Panc1 (cell line): ENCODE measurements at regions not wholly inside any gene's neighbourhood (a gene's known extent, or its start where the extent isn't known, plus 50 kb on each side); places are given as distances from the start of the nearest gene placed in this dataset.

Experiments
- ATAC-seq: fragments of 200-7000 bp; cut with Tn5 transposase; 2 replicates; pipeline ENCODE4 v1.9.1; 2020; ENCODE audit warnings: mild to moderate bottlenecking, moderate library complexity
- BruUV-seq: library from RNA; stranded (reverse); fragments of 400-500 nt; replicated peaks from 2 replicates; lab custom pipeline; 2021; lab: Mats Ljungman, UMichigan
- CTCF ChIA-PET: fragments of 300-600 bp; sonication (Branson Sonifier 250); formaldehyde crosslinking; loops from one replicate; lab custom pipeline; 2022; ENCODE audit warnings: antibody characterized with exemption; lab: Charles Lee
- POLR2A ChIA-PET: fragments of 300-600 bp; sonication (Branson Sonifier 250); formaldehyde crosslinking; loops from one replicate; lab custom pipeline; 2022; ENCODE audit warnings: antibody characterized with exemption; lab: Charles Lee
- DNase-seq: peaks from one replicate; pipeline ENCODE4 v3.0.0-alpha.2; 2010; ENCODE audit warnings: low read depth, low spot score
- H3K27ac ChIP-seq: 2 replicates; pipeline ENCODE4 v1.5.1; 2011; ENCODE audit warnings: mild to moderate bottlenecking, low read length, inconsistent platforms
- H3K27me3 ChIP-seq: fragments of 200-500 bp; sonication (Bioruptor generic); 2 replicates; pipeline ENCODE4 v1.6.0; 2014; ENCODE audit warnings: low read length, inconsistent platforms; ENCODE audit not compliant: control insufficient read depth, insufficient read depth
- H3K36me3 ChIP-seq: fragments of 200-500 bp; sonication (Bioruptor generic); 2 replicates; pipeline ENCODE4 v1.5.1; 2014; ENCODE audit warnings: inconsistent platforms, mild to moderate bottlenecking, low read length, moderate library complexity; ENCODE audit not compliant: control insufficient read depth, insufficient read depth
- H3K4me1 ChIP-seq: 2 replicates; pipeline ENCODE4 v1.5.1; 2011; ENCODE audit warnings: inconsistent platforms, mild to moderate bottlenecking, low read length, moderate library complexity; ENCODE audit not compliant: control insufficient read depth, insufficient read depth
- H3K4me3 ChIP-seq, 2 experiments: 2 replicates each; pipeline ENCODE4 v1.5.1; 2011 to 2012; ENCODE audit warnings: low read depth in 2 of 2, low read length in 2 of 2, mild to moderate bottlenecking in 2 of 2, inconsistent platforms in 1 of 2, moderate library complexity in 1 of 2
- H3K9me3 ChIP-seq: fragments of 200-500 bp; sonication (Bioruptor generic); 2 replicates; pipeline ENCODE4 v1.5.1; 2014; ENCODE audit warnings: low read depth, mild to moderate bottlenecking, inconsistent platforms, low read length, moderate library complexity; ENCODE audit not compliant: control insufficient read depth, insufficient read depth
- CTCF ChIP-seq: fragments of 450-650 bp; IDR thresholded peaks from 2 replicates; pipeline ENCODE4 v1.5.1; 2017; ENCODE audit warnings: mild to moderate bottlenecking
- POLR2AphosphoS5 ChIP-seq: IDR thresholded peaks from 2 replicates; pipeline ENCODE4 v1.6.1; 2012; ENCODE audit warnings: mild to moderate bottlenecking, low read depth, low read length, moderate library complexity
- REST ChIP-seq, 2 experiments: IDR thresholded peaks; 2 replicates each; pipeline ENCODE4 v1.6.1; 2011 to 2012; ENCODE audit warnings: low read depth in 2 of 2, control low read depth in 1 of 2, low read length in 1 of 2, mild to moderate bottlenecking in 1 of 2, moderate library complexity in 1 of 2; ENCODE audit not compliant: insufficient read depth in 1 of 2
- SIN3A ChIP-seq: IDR thresholded peaks from 2 replicates; pipeline ENCODE4 v1.6.1; 2012; ENCODE audit warnings: low read depth, mild to moderate bottlenecking, low read length, moderate library complexity, borderline replicate concordance; ENCODE audit not compliant: insufficient read depth
- TCF7L2 ChIP-seq: IDR thresholded peaks from 2 replicates; pipeline ENCODE4 v1.6.1; 2011; ENCODE audit warnings: mild to moderate bottlenecking, low read depth, low read length, inconsistent platforms
- in situ Hi-C: cut with HindIII; loops from 2 replicates; pipeline ENCODE4 v1.10.0; 2016; ENCODE audit warnings: low sequenced_read_pairs, low pct_unique_long_range_greater_than_20kb
- intact Hi-C: fragments of 100-400 bp; cut with micrococcal nuclease; formaldehyde crosslinking; loops from one replicate; pipeline ENCODE4 v1.10.0; 2022; ENCODE audit not compliant: unreplicated experiment

- in situ Hi-C loops: no loop called here
- intact Hi-C loops: no loop called here
- POLR2A ChIA-PET: no interaction called here
- no peaks in the 10 kb centered on the region for H3K27me3 ChIP-seq
- CTCF ChIA-PET: no interaction called here
- H3K27ac ChIP-seq: no peak overlapping the region
- no peak for ATAC-seq
- no peak overlapping the region for H3K4me3 ChIP-seq
- H3K9me3 ChIP-seq: peaks cover 9% of the 10 kb centered on the region; the same call in 1 of the 2 replicates
- no peaks in the 10 kb centered on the region for H3K36me3 ChIP-seq
- no TSS peak for BruUV-seq
- TF ChIP-seq TCF7L2 (no peak), POLR2AphosphoS5 (no peak), CTCF (no peak), SIN3A (no peak), REST (IDR thresholded peaks at IDR 0.05; ENCODE audit: insufficient read depth in 1 of 2, low read depth in 2 of 2, low read length in 1 of 2) (no peak)
- DNase-seq: no peak
- no peaks in the 10 kb centered on the region for H3K4me1 ChIP-seq
Measured at GRCh38 chr1:218507355-218508002, 162.3 kb downstream of the TGFB2 start.

- ChIA-PET CTCF (no interaction called here), POLR2A (no interaction called here)
- DNase-seq (no peak), ATAC-seq (no peak)
- Histone ChIP-seq H3K27ac (peak overlapping the region; percentile 55; the same call in 1 of the 2 replicates), H3K36me3 (no peaks in the 10 kb centered on the region), H3K27me3 (no peaks in the 10 kb centered on the region), H3K9me3 (peaks cover 9% of the 10 kb centered on the region; the same call in 1 of the 2 replicates), H3K4me3 (no peak overlapping the region), H3K4me1 (no peaks in the 10 kb centered on the region)
- no TSS peak for BruUV-seq
- in situ Hi-C loops (no loop called here), intact Hi-C loops (no loop called here)
- no peak for TF ChIP-seq SIN3A
- no peak for TF ChIP-seq REST (IDR thresholded peaks at IDR 0.05; ENCODE audit: insufficient read depth in 1 of 2, low read depth in 2 of 2, low read length in 1 of 2)
- TF ChIP-seq TCF7L2: no peak
- no peak for TF ChIP-seq POLR2AphosphoS5
- no peak for TF ChIP-seq CTCF
Measured at GRCh38 chr1:218510153-218510772, 165.1 kb downstream of the TGFB2 start.
